K562 (cell line): ENCODE measurements at regions not wholly inside any gene's neighbourhood (a gene's known extent, or its start where the extent isn't known, plus 50 kb on each side); places are given as distances from the start of the nearest gene placed in this dataset.

Experiments used
- ATAC-seq: fragments of 200-7000 bp; cut with Tn5 transposase; 3 replicates; pipeline ENCODE4 v1.9.1; 2020; ENCODE audit warnings: moderate library complexity
- BruUV-seq: library from RNA; stranded (reverse); fragments of 400-500 nt; replicated peaks from 2 replicates; lab custom pipeline; 2021; lab: Mats Ljungman, UMichigan
- CTCF ChIA-PET: fragments of 300-600 bp; formaldehyde crosslinking; extraction: SDS; loops from one replicate; lab custom pipeline; 2021; ENCODE audit warnings: low intra/inter-chr PET ratio; lab: Yijun Ruan, JAX
- POLR2A ChIA-PET: fragments of 300-600, 350-650 bp; sonication (Branson Sonifier 250); formaldehyde crosslinking; extraction: SDS; loops from one replicate; lab custom pipeline; 2021; ENCODE audit warnings: antibody characterized with exemption, inconsistent platforms; lab: Yijun Ruan, JAX
- DNase-seq, 4 experiments: peaks; one replicate each; pipeline versions ENCODE4 v3.0.0 to v3.0.0-alpha.2; 2011 to 2018; ENCODE audit warnings: low spot score in 3 of 4, mixed read lengths in 3 of 4; ENCODE audit errors: extremely low read depth in 1 of 4
- FAIRE-seq: peaks from 2 replicates; lab custom pipeline; 2011; peaks lifted over from hg19 to GRCh38; lab: Jason Lieb, UNC
- H2AFZ ChIP-seq: 2 replicates; pipeline ENCODE4 v1.6.0; 2011; ENCODE audit warnings: low read depth, low read length, control low read depth, inconsistent platforms
- H3K27ac ChIP-seq: fragments of 200-600 bp; 3 replicates; pipeline ENCODE4 v1.8.0; 2011; ENCODE audit warnings: low read depth, mild to moderate bottlenecking, control low read depth, inconsistent platforms, low read length, moderate library complexity, mixed read lengths; ENCODE audit errors: extremely low read depth
- H3K27me3 ChIP-seq, 2 experiments: fragments of 300-600 bp in 1 of 2; 2 replicates in 1 of 2; 3 replicates in 1 of 2; pipeline versions ENCODE4 v1.6.0 to v1.8.0; 2011; ENCODE audit warnings: inconsistent platforms in 2 of 2, low read length in 2 of 2, mild to moderate bottlenecking in 1 of 2, mixed read lengths in 1 of 2, moderate library complexity in 1 of 2; ENCODE audit not compliant: control insufficient read depth in 2 of 2, insufficient read depth in 2 of 2
- H3K36me3 ChIP-seq: fragments of 300-600 bp; 3 replicates; pipeline ENCODE4 v1.8.0; 2011; ENCODE audit warnings: mild to moderate bottlenecking, low read length, inconsistent platforms; ENCODE audit not compliant: control insufficient read depth, insufficient read depth
- H3K4me1 ChIP-seq, 2 experiments: fragments of 200-600 bp in 1 of 2; replicated peaks in 1 of 2; 2 replicates in 1 of 2; 3 replicates in 1 of 2; pipeline versions ENCODE4 v1.5.1 to v1.8.0; 2011; ENCODE audit warnings: inconsistent platforms in 2 of 2, low read length in 2 of 2, mild to moderate bottlenecking in 1 of 2, mixed read lengths in 1 of 2, moderate library complexity in 1 of 2; ENCODE audit not compliant: control insufficient read depth in 2 of 2, insufficient read depth in 2 of 2
- H3K4me2 ChIP-seq: 2 replicates; pipeline ENCODE4 v1.6.1; 2011; ENCODE audit warnings: low read length, control low read depth, inconsistent platforms, mixed read lengths; ENCODE audit not compliant: insufficient read depth
- H3K4me3 ChIP-seq: fragments of 200-600 bp; sonication (generic), shearing (Covaris generic); 2 replicates; pipeline ENCODE4 v1.5.1; 2016; ENCODE audit warnings: control low read depth, inconsistent platforms
- H3K79me2 ChIP-seq: fragments of 200-600 bp; 3 replicates; pipeline ENCODE4 v1.8.0; 2011; ENCODE audit warnings: low read length, inconsistent platforms; ENCODE audit not compliant: control insufficient read depth, insufficient read depth
- H3K9ac ChIP-seq, 2 experiments: 2 replicates each; pipeline versions ENCODE4 v1.6.0 to v1.6.1; 2011; ENCODE audit warnings: low read depth in 2 of 2, low read length in 2 of 2, control low read depth in 1 of 2, inconsistent platforms in 1 of 2, mild to moderate bottlenecking in 1 of 2, mixed read lengths in 1 of 2; ENCODE audit not compliant: insufficient read depth in 1 of 2
- H3K9me1 ChIP-seq: one replicate; pipeline ENCODE4 v1.6.0; 2011; ENCODE audit warnings: inconsistent platforms, mild to moderate bottlenecking, low read length, moderate library complexity; ENCODE audit not compliant: control insufficient read depth, insufficient read depth
- H3K9me3 ChIP-seq: replicated peaks from 2 replicates; pipeline ENCODE4 v1.5.1; 2011; ENCODE audit warnings: low read depth, low read length, inconsistent platforms; ENCODE audit not compliant: control insufficient read depth, insufficient read depth
- H4K20me1 ChIP-seq: replicated peaks from 2 replicates; pipeline ENCODE4 v1.6.1; 2011; ENCODE audit warnings: low read length, inconsistent platforms, mixed read lengths; ENCODE audit not compliant: control insufficient read depth, insufficient read depth
- MEIS2 ChIP-seq: fragments of 450-650 bp; IDR thresholded peaks from 2 replicates; pipeline ENCODE4 v1.6.1; 2014; ENCODE audit warnings: mild to moderate bottlenecking; ENCODE audit not compliant: partially characterized antibody
- TRIM28 ChIP-seq: fragments of 450-650 bp; IDR thresholded peaks from 2 replicates; pipeline ENCODE4 v1.6.1; 2017
- ZNF217 ChIP-seq: sonication (generic); formaldehyde crosslinking; IDR thresholded peaks from 2 replicates; pipeline ENCODE4 v1.8.0; 2022; ENCODE audit warnings: mild to moderate bottlenecking, missing genetic modification reagents
- WGBS: fragments of 100-300 bp; shearing (Covaris generic); methylation state at CpG from one replicate; pipeline ENCODE4 v1.1.6; 2016; ENCODE audit warnings: low coverage, mixed read lengths; ENCODE audit not compliant: insufficient coverage; ENCODE audit errors: missing lambda C conversion rate; 5-methylcytosine and 5-hydroxymethylcytosine counted together
- in situ Hi-C: fragments of 300-500 bp; cut with MboI; formaldehyde crosslinking; loops from 4 replicates; pipeline ENCODE4 v1.15.0; 2018; ENCODE audit warnings: inconsistent platforms, mixed read lengths
- intact Hi-C: fragments of 100-400 bp; cut with micrococcal nuclease; formaldehyde crosslinking; loops from 2 replicates; pipeline ENCODE4 v1.14.2; 2022
- TF ChIP-seq, protein P1 (sequence below): fragments of 200-600 bp; sonication (generic); IDR thresholded peaks from one replicate; pipeline ENCODE4 v1.6.1; 2012; ENCODE audit warnings: mild to moderate bottlenecking, low read depth, low read length, inconsistent platforms

DNA sequence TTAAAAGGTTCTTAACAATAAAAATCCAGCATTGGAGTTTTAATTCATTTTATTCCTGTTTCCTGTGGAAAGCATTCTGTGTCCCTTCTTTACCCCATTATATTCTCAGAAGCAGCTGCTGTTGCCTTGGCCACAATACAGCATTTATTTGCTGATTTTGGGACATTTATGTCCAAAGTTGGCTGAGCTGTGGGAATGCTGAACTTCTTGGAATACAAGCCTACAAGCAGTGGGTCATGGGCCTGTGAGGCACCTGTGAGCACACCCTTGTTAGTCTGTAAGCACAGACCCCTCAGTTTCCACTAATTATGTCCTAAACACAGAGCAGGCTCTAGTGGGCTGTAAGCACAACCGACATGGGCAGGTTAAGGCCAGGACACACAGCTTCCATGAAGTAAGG, 122.2 kb upstream of the IGF1 start:
- Histone ChIP-seq H3K36me3 (no peaks in the 10 kb centered on the region), H3K27ac (no peak overlapping the region), H3K27me3 (no peaks in the 10 kb centered on the region; a peak in 1 of 5 replicates), H3K79me2 (no peaks in the 10 kb centered on the region), H2AFZ (no peak overlapping the region), H3K4me2 (no peak overlapping the region), H3K9me1 (no peaks in the 10 kb centered on the region), H4K20me1 (no peaks in the 10 kb centered on the region), H3K4me3 (no peak overlapping the region), H3K9me3 (no peaks in the 10 kb centered on the region), H3K4me1 (no peaks in the 10 kb centered on the region), H3K9ac (no peak overlapping the region)
- FAIRE-seq (no peak), ATAC-seq (no peak), DNase-seq (no peak)
- 6% methylated on average over 1 of the region's 1 CpG for WGBS
- intact Hi-C loops (no loop called here), in situ Hi-C loops (no loop called here)
- TF ChIP-seq TRIM28 (no peak), MEIS2 (no peak), ZNF217 (no peak)
- TF ChIP-seq, protein P1, sequence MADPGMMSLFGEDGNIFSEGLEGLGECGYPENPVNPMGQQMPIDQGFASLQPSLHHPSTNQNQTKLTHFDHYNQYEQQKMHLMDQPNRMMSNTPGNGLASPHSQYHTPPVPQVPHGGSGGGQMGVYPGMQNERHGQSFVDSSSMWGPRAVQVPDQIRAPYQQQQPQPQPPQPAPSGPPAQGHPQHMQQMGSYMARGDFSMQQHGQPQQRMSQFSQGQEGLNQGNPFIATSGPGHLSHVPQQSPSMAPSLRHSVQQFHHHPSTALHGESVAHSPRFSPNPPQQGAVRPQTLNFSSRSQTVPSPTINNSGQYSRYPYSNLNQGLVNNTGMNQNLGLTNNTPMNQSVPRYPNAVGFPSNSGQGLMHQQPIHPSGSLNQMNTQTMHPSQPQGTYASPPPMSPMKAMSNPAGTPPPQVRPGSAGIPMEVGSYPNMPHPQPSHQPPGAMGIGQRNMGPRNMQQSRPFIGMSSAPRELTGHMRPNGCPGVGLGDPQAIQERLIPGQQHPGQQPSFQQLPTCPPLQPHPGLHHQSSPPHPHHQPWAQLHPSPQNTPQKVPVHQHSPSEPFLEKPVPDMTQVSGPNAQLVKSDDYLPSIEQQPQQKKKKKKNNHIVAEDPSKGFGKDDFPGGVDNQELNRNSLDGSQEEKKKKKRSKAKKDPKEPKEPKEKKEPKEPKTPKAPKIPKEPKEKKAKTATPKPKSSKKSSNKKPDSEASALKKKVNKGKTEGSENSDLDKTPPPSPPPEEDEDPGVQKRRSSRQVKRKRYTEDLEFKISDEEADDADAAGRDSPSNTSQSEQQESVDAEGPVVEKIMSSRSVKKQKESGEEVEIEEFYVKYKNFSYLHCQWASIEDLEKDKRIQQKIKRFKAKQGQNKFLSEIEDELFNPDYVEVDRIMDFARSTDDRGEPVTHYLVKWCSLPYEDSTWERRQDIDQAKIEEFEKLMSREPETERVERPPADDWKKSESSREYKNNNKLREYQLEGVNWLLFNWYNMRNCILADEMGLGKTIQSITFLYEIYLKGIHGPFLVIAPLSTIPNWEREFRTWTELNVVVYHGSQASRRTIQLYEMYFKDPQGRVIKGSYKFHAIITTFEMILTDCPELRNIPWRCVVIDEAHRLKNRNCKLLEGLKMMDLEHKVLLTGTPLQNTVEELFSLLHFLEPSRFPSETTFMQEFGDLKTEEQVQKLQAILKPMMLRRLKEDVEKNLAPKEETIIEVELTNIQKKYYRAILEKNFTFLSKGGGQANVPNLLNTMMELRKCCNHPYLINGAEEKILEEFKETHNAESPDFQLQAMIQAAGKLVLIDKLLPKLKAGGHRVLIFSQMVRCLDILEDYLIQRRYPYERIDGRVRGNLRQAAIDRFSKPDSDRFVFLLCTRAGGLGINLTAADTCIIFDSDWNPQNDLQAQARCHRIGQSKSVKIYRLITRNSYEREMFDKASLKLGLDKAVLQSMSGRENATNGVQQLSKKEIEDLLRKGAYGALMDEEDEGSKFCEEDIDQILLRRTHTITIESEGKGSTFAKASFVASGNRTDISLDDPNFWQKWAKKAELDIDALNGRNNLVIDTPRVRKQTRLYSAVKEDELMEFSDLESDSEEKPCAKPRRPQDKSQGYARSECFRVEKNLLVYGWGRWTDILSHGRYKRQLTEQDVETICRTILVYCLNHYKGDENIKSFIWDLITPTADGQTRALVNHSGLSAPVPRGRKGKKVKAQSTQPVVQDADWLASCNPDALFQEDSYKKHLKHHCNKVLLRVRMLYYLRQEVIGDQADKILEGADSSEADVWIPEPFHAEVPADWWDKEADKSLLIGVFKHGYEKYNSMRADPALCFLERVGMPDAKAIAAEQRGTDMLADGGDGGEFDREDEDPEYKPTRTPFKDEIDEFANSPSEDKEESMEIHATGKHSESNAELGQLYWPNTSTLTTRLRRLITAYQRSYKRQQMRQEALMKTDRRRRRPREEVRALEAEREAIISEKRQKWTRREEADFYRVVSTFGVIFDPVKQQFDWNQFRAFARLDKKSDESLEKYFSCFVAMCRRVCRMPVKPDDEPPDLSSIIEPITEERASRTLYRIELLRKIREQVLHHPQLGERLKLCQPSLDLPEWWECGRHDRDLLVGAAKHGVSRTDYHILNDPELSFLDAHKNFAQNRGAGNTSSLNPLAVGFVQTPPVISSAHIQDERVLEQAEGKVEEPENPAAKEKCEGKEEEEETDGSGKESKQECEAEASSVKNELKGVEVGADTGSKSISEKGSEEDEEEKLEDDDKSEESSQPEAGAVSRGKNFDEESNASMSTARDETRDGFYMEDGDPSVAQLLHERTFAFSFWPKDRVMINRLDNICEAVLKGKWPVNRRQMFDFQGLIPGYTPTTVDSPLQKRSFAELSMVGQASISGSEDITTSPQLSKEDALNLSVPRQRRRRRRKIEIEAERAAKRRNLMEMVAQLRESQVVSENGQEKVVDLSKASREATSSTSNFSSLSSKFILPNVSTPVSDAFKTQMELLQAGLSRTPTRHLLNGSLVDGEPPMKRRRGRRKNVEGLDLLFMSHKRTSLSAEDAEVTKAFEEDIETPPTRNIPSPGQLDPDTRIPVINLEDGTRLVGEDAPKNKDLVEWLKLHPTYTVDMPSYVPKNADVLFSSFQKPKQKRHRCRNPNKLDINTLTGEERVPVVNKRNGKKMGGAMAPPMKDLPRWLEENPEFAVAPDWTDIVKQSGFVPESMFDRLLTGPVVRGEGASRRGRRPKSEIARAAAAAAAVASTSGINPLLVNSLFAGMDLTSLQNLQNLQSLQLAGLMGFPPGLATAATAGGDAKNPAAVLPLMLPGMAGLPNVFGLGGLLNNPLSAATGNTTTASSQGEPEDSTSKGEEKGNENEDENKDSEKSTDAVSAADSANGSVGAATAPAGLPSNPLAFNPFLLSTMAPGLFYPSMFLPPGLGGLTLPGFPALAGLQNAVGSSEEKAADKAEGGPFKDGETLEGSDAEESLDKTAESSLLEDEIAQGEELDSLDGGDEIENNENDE, result no peak
- ChIA-PET CTCF (no interaction called here), POLR2A (no interaction called here)
- BruUV-seq, result no TSS peak
